ENCODE measurements at regions not wholly inside any gene's neighbourhood (a gene's known extent, or its start where the extent isn't known, plus 50 kb on each side); places are given as distances from the start of the nearest gene placed in this dataset.

DNA sequence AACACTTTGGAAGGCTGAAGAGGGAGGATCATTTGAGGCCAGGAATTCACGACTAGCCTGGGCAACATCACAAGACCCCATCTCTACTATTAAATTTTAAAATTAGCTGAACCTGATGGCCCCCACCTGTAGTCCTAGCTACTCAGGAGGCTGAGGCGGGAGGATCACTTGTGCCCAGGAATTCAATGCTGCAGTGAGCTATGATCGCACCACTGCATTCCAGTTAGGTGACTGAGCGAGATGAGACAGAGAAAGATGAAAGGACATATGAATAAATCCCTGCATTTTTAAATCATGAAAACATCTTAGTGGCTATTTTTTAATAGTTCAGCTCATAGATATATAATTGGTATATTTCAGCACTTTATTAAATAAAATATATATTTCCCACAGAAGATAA, 93.8 kb downstream of the GPR63 start:
- Histone ChIP-seq H3K4me1 (ENCODE audit: control insufficient read depth in 5 of 5, insufficient read depth in 5 of 5, low read length in 5 of 5) (no peaks in the 10 kb centered on the region), H3K9me3 (ENCODE audit: control insufficient read depth in 4 of 4, insufficient read depth in 3 of 4, low read length in 3 of 4) (no peaks in the 10 kb centered on the region), H3K4me3 (no peak overlapping the region), H3K27ac (ENCODE audit: low read depth in 1 of 2, low read length in 1 of 2) (no peak overlapping the region), H3K36me3 (ENCODE audit: control insufficient read depth in 4 of 4, insufficient read depth in 4 of 4, low read length in 4 of 4) (no peaks in the 10 kb centered on the region), H3K9ac (ENCODE audit: insufficient read depth in 1 of 2, low read length in 2 of 2) (no peak overlapping the region), H3K27me3 (ENCODE audit: control insufficient read depth in 3 of 3, insufficient read depth in 3 of 3, low read length in 2 of 3) (no peaks in the 10 kb centered on the region)
- WGBS, 2 donors, result 89 to 92% methylated on average over 4 of the region's 4 CpGs
- DNase-seq, result no peak
- ATAC-seq (ENCODE audit: insufficient read depth, low FRiP score), result no peak
- TF ChIP-seq, protein P1, sequence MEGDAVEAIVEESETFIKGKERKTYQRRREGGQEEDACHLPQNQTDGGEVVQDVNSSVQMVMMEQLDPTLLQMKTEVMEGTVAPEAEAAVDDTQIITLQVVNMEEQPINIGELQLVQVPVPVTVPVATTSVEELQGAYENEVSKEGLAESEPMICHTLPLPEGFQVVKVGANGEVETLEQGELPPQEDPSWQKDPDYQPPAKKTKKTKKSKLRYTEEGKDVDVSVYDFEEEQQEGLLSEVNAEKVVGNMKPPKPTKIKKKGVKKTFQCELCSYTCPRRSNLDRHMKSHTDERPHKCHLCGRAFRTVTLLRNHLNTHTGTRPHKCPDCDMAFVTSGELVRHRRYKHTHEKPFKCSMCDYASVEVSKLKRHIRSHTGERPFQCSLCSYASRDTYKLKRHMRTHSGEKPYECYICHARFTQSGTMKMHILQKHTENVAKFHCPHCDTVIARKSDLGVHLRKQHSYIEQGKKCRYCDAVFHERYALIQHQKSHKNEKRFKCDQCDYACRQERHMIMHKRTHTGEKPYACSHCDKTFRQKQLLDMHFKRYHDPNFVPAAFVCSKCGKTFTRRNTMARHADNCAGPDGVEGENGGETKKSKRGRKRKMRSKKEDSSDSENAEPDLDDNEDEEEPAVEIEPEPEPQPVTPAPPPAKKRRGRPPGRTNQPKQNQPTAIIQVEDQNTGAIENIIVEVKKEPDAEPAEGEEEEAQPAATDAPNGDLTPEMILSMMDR (IDR thresholded peaks at IDR 0.05; ENCODE audit: control extremely low read depth, extremely low read depth), result no peak

DNA sequence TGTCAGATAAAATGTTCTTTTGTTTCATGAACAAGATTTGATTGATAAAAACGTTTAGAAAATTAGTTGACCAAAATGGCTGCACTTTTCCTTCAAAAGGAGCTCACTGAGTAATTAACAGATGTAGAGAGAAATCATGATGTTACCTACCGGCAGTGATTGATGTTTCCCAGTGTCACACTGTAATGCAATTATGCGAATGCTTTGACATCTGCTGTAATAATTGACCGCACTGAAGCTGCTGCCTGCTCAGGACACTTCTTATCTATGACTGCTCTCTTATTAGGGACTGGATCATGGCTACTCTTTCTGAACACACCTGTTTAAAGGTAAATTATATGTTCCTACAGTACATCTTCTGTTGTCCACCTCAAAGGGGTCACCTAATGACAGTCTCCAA, 94.6 kb downstream of the GPR63 start:
- H3K9ac ChIP-seq (ENCODE audit: insufficient read depth in 1 of 2, low read length in 2 of 2), result no peak overlapping the region
- no peak overlapping the region for H3K27ac ChIP-seq (ENCODE audit: low read depth in 1 of 2, low read length in 1 of 2)
- H3K4me3 ChIP-seq, result no peak overlapping the region
- H3K4me1 ChIP-seq (ENCODE audit: control insufficient read depth in 5 of 5, insufficient read depth in 5 of 5, low read length in 5 of 5), result peaks cover 0 to 4% (median 0%) of the 10 kb centered on the region in 5 donors
- ATAC-seq (ENCODE audit: insufficient read depth, low FRiP score), result no peak
- WGBS, 2 donors, result 76% methylated on average over 4 of the region's 4 CpGs
- DNase-seq, result no peak
- H3K27me3 ChIP-seq (ENCODE audit: control insufficient read depth in 3 of 3, insufficient read depth in 3 of 3, low read length in 2 of 3), result no peaks in the 10 kb centered on the region
- TF ChIP-seq, protein P1 (IDR thresholded peaks at IDR 0.05; ENCODE audit: control extremely low read depth, extremely low read depth), result no peak
- no peaks in the 10 kb centered on the region for H3K36me3 ChIP-seq (ENCODE audit: control insufficient read depth in 4 of 4, insufficient read depth in 4 of 4, low read length in 4 of 4)
- H3K9me3 ChIP-seq (ENCODE audit: control insufficient read depth in 4 of 4, insufficient read depth in 3 of 4, low read length in 3 of 4), result no peaks in the 10 kb centered on the region

DNA sequence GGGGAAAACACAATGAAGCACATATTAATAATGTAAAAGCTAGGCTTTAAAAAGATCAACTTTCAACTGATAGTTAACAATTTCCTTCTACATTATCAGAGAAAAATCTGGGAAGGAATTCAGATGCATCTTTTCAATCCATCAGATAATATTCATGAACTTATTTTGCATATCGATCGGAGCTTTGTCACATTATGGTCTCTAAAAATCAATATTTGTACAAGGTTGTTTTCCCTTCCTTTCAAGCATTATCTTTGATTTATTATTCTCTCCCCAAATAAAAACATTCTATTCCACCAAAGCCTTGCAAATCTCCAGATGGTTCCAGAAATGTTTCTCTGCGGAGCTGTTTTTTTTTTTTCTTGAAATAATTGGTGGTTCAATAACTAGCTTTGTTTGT, 101.9 kb downstream of the GPR63 start:
- no peak for ATAC-seq (ENCODE audit: insufficient read depth, low FRiP score)
- Histone ChIP-seq H3K9ac (ENCODE audit: insufficient read depth in 1 of 2, low read length in 2 of 2) (no peak overlapping the region), H3K4me3 (no peak overlapping the region), H3K4me1 (ENCODE audit: control insufficient read depth in 5 of 5, insufficient read depth in 5 of 5, low read length in 5 of 5) (peaks cover 0 to 6% (median 0%) of the 10 kb centered on the region in 5 donors), H3K27me3 (ENCODE audit: control insufficient read depth in 3 of 3, insufficient read depth in 3 of 3, low read length in 2 of 3) (no peaks in the 10 kb centered on the region), H3K36me3 (ENCODE audit: control insufficient read depth in 4 of 4, insufficient read depth in 4 of 4, low read length in 4 of 4) (no peaks in the 10 kb centered on the region), H3K9me3 (ENCODE audit: control insufficient read depth in 4 of 4, insufficient read depth in 3 of 4, low read length in 3 of 4) (no peaks in the 10 kb centered on the region), H3K27ac (ENCODE audit: low read depth in 1 of 2, low read length in 1 of 2) (no peak overlapping the region)
- 86 to 89% methylated on average over 3 of the region's 3 CpGs for WGBS, 2 donors
- TF ChIP-seq, protein P1 (IDR thresholded peaks at IDR 0.05; ENCODE audit: control extremely low read depth, extremely low read depth), result no peak
- DNase-seq, result no peak

DNA sequence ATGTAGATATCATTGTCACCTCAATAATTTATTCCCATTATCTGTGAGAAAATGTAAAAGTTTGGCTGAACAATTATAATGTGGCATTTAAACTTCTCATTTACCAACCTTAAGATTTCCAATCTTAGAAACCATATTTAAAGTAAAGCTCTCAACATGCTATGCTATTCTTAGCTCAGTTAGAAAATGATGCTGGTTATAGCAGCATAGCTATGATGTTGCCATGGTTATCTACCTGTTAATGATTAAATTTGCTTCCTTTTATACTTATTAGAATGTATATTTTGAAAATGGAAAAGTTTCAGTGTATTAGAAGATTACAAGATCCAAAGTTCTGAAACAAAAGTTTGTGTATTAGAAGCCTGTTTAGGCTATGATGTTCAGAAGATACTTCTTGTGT, 110.1 kb downstream of the GPR63 start:
- no peak for DNase-seq
- H3K27ac ChIP-seq (ENCODE audit: low read depth in 1 of 2, low read length in 1 of 2), result no peak overlapping the region
- H3K27me3 ChIP-seq (ENCODE audit: control insufficient read depth in 3 of 3, insufficient read depth in 3 of 3, low read length in 2 of 3), result no peaks in the 10 kb centered on the region
- no peaks in the 10 kb centered on the region for H3K36me3 ChIP-seq (ENCODE audit: control insufficient read depth in 4 of 4, insufficient read depth in 4 of 4, low read length in 4 of 4)
- H3K4me1 ChIP-seq (ENCODE audit: control insufficient read depth in 5 of 5, insufficient read depth in 5 of 5, low read length in 5 of 5), result no peaks in the 10 kb centered on the region
- TF ChIP-seq, protein P1 (IDR thresholded peaks at IDR 0.05; ENCODE audit: control extremely low read depth, extremely low read depth), result no peak
- no peak overlapping the region for H3K9ac ChIP-seq (ENCODE audit: insufficient read depth in 1 of 2, low read length in 2 of 2)
- H3K9me3 ChIP-seq (ENCODE audit: control insufficient read depth in 4 of 4, insufficient read depth in 3 of 4, low read length in 3 of 4), result peaks cover 0 to 2% (median 0%) of the 10 kb centered on the region in 4 donors
- ATAC-seq (ENCODE audit: insufficient read depth, low FRiP score), result no peak
- H3K4me3 ChIP-seq, result no peak overlapping the region

All from lung (tissue), 11 donors.